HFF-Myc (cell line): ENCODE measurements at regions not wholly inside any gene's neighbourhood (a gene's known extent, or its start where the extent isn't known, plus 50 kb on each side); places are given as distances from the start of the nearest gene placed in this dataset.

ENCODE experiments used
- DNase-seq: peaks from one replicate; pipeline ENCODE4 v3.0.0-alpha.2; 2011; ENCODE audit warnings: low read depth; ENCODE audit errors: extremely low read depth
- H3K4me3 ChIP-seq: replicated peaks from 2 replicates; pipeline ENCODE4 v1.5.1; 2011; ENCODE audit warnings: low read depth, mild to moderate bottlenecking, control low read depth, low read length
- CTCF ChIP-seq: IDR thresholded peaks from 2 replicates; pipeline ENCODE4 v1.5.1; 2012; ENCODE audit warnings: mild to moderate bottlenecking, low read depth, low read length, control low read depth; ENCODE audit errors: missing control alignments

GRCh38 chr18:40402052-40402451, 1553.0 kb upstream of the PIK3C3 start:
- DNase-seq: no peak
- TF ChIP-seq CTCF: no peak
- no peak overlapping the region for H3K4me3 ChIP-seq

- DNase-seq: no peak
- H3K4me3 ChIP-seq: no peak overlapping the region
- no peak for TF ChIP-seq CTCF
Measured at GRCh38 chr18:40388121-40388520, 1566.9 kb upstream of the PIK3C3 start.

GRCh38 chr18:40387130-40387787, 1567.8 kb upstream of the PIK3C3 start:
- no peak overlapping the region for H3K4me3 ChIP-seq
- no peak for DNase-seq
- TF ChIP-seq CTCF: no peak

GRCh38 chr18:40382197-40382596, 1572.8 kb upstream of the PIK3C3 start:
- TF ChIP-seq CTCF: no peak
- H3K4me3 ChIP-seq: no peak overlapping the region
- DNase-seq: no peak

- no peak for TF ChIP-seq CTCF
- DNase-seq: no peak
- no peak overlapping the region for H3K4me3 ChIP-seq
Measured at GRCh38 chr18:40380686-40381439, 1574.2 kb upstream of the PIK3C3 start.

GRCh38 chr18:40375837-40376236, 1579.2 kb upstream of the PIK3C3 start:
- TF ChIP-seq CTCF: no peak
- DNase-seq: no peak
- H3K4me3 ChIP-seq: no peak overlapping the region
